Left forelimb (tissue), 1 donor: ENCODE measurements at regions not wholly inside any gene's neighbourhood (a gene's known extent, or its start where the extent isn't known, plus 50 kb on each side); places are given as distances from the start of the nearest gene placed in this dataset.

ENCODE experiments used
- DNase-seq: peaks from one replicate; pipeline ENCODE4 v3.0.0-alpha.2; 2018; ENCODE audit warnings: low spot score

- DNase-seq, result no peak
These were observed 769.4 kb upstream of the USP15 start for GRCh38 chr12:61490526-61491498.

DNA sequence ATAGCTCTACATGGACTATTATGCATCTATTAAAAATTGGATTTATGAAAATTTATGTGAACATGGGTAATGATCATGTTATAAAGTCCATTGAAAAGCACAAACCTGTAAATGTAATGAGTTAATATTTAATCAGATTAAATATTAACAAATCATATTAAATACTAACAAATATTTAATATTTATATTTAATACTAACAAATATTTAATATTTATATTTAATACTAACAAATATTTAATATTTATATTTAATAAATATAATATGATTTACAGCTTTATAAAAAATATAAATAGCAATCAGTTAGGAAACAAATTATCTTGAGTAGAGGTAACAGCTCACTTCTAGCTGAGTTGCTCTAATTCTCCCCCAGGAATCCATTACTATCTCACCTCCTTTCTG, 758.0 kb upstream of the USP15 start:
- DNase-seq, result no peak

- DNase-seq, result no peak
These were observed 755.7 kb upstream of the USP15 start for GRCh38 chr12:61504396-61505080.

GRCh38 chr12:61513499-61513898, 746.7 kb upstream of the USP15 start:
- DNase-seq, result no peak

DNA sequence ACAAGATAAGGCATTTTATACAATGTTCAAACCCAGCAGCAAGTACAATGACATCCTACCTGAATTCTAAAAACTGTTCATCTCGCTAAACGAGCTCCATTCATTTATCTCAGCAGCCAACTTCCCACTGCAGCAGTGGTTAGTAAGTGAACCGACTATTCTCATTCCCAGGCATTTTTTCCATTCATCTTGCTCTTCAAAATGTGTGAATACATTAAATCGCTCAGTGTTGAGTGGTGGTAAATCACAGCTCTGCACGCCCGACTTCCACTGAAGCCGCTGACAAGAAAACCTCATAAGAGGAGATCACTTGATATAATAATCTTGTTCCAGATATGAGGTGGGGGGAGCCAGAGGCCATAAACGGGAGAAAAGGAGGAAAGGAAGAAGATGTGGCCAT, 746.2 kb upstream of the USP15 start:
- no peak for DNase-seq

DNA sequence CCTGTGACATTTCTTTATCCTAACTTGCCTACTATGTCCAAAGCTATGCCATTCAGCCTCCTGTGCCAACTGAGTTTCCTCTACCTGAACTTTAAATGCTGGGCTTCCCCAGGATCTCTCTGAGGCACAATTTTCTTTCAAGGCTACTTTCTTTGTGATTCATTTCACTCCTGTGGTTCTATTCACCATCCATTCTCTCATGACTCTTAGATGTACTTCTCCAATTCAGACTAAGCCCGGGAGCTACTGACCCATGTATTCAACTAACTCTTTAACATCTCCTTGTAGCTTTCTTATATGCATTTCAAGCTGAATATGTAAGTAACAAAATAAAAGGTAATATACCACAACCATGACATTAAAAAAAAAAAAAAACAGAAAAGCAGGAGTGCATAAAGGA, 738.9 kb upstream of the USP15 start:
- DNase-seq, result no peak

- no peak for DNase-seq
These were observed 736.8 kb upstream of the USP15 start for GRCh38 chr12:61523276-61523992.

DNA sequence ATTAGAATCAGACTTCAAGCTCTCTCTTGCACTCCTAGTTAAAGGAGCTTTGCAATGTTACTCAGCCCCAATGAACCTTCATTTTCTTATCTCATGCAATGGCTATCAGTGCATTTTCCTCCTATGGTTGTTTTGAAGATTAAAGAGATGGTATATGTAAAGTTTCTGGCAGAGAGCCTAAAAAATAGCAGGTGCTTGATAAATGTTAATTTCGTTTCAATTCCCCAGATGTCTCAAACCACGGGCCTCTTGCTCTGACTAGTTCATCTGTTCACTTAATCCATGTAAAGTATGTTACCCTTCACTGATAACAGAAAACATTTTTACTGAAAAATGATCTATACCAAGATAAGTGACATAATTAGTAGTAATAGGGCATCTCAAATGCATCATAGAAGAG, 735.4 kb upstream of the USP15 start:
- DNase-seq, result no peak

GRCh38 chr12:61525331-61525730, 734.9 kb upstream of the USP15 start:
- no peak for DNase-seq

- no peak for DNase-seq
These were observed 729.7 kb upstream of the USP15 start for GRCh38 chr12:61530456-61530855.

DNA sequence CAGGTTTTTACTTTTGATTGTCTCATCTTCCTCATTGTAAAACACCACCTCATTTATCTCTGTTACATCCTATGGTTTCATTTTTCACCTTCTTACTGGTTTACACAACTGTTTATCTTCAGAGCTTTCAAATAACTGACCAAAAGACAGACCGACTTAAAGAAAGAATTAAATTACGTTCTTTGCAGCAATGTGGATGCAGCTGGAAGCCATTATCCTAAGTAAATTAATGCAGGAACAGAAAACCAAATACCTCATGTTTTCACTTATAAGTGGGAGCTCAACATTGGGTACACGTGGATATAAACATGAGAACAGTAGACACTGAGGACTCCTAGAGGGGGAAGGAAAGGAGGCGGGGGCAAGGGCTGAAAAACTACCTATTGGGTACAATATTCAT, 729.0 kb upstream of the USP15 start:
- no peak for DNase-seq

DNA sequence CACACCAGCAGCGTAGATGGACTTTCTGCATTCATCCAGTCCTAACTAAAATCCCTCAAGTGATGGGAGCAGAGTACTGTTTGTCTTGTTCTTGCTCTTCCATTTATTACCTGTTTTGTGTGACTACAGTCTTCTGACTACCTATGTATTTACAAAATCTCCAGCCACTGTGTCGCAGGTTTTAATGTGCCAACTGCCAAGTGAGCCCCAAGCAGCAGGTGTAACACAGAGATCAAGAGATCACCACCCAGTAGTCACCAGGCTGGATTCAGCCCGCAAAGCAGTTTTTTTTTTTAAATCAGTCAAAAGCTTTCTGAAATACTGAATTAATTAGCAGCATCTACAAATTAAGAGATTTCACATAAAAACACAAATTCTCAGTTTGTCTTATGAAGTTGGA, 724.1 kb upstream of the USP15 start:
- no peak for DNase-seq

- no peak for DNase-seq
These were observed 723.7 kb upstream of the USP15 start for GRCh38 chr12:61536525-61536924.

GRCh38 chr12:61538951-61539350, 721.3 kb upstream of the USP15 start:
- DNase-seq, result no peak

GRCh38 chr12:61542551-61542950, 717.7 kb upstream of the USP15 start:
- DNase-seq, result no peak

- no peak for DNase-seq
These were observed 713.9 kb upstream of the USP15 start for GRCh38 chr12:61546296-61546695.

GRCh38 chr12:61553091-61553490, 707.1 kb upstream of the USP15 start:
- no peak for DNase-seq

DNA sequence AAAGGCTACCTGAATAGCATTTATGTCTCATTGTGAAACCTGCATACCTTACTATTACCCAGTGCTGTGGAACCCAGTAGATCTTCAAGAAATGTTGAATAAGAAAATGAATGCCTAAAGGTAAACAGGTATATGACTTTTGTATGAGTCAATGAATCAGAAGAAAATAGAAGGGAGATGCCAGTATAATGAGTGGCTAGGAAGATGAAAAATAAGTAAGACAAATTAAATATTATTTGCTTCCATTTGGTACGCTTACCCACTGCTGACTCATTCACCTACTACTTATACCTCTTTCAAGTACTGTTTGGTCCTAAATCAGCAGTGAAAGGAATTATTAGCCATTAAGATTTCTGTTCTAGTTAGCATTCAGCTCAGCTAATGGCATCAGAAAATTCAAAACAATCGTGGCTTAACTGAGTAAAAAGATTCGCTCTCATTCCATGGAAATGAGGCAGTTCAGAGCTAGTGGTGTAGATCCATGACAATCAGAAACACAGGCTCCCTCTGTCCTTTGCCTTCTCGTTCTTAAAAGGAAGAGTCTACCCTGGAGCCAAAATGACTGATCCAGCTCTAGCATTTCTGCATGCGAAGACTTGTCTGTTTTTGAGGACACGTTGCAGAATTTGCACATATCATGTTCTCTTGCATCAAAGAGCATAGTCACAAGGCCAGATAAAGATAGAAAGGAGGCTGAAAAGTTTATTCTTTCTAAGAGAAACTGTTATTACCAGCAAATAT, 705.8 kb upstream of the USP15 start:
- DNase-seq, result no peak

DNA sequence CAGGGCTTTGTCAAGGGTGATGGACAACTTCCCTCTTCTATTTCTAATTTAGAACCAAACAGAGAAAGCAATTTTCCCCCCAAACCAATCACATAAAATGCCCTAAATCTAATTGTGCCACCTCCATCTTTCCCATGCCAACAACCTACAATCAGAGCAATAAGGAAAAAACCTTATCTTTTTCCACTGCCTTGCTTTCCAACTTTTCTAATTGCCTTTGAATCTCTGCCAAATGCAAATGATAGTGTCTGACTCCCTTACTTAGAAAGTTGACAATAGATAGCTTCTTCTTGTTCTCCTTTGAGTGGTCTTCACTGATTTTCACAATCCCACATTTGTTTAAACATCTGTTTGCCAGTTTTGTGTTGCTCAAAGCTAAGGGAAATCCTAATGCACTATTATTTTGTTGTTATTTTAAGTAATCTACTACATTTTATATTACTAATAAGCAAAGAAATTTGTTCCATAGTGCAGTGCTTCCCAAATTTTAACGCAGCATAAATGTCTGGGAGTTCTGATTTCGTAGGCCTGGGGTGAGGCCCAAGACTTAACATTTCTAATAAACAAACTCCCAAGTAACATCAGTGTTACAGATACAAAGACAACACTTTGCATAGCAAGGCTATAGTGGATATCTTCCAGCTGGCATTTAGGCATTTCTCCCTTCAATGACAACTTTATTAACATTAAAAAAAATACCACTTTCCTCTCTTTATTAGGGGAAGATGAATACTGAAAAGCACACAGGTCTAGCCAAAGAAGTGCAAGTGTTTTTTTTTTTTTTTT, 696.3 kb upstream of the USP15 start:
- no peak for DNase-seq

- DNase-seq, result no peak
These were observed 695.7 kb upstream of the USP15 start for GRCh38 chr12:61564466-61564865.

DNA sequence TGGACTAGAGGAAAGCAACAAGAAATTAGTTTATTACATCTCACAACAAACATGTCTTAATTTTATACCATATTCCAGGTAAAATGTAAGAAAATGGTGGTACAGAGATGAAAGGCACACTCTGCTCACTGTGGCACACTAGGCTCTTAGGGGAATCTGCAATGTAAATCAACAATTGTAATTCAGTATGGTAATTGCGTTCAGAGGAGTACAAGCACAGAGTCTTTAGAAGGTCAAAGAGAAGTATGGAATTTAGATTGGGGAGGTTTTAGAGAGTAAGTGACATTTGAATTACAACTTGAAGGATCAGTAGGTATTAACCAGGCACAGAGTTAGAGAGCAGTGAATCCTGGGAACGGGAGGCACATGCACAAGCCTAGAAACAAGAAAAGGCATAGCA, 694.0 kb upstream of the USP15 start:
- DNase-seq, result no peak
